RWPE2 (cell line): ENCODE measurements at regions not wholly inside any gene's neighbourhood (a gene's known extent, or its start where the extent isn't known, plus 50 kb on each side); places are given as distances from the start of the nearest gene placed in this dataset.

Experiments used
- ATAC-seq: fragments of 200-7000 bp; cut with Tn5 transposase; 3 replicates; pipeline ENCODE4 v1.9.1; 2021; ENCODE audit warnings: low read depth
- DNase-seq: peaks from one replicate; pipeline ENCODE4 v3.0.0-alpha.2; 2020; ENCODE audit warnings: low spot score
- H3K27ac ChIP-seq: fragments of 450-650 bp; 2 replicates; pipeline ENCODE4 v1.5.1; 2017; ENCODE audit warnings: mild to moderate bottlenecking; ENCODE audit not compliant: poor library complexity, severe bottlenecking
- H3K27me3 ChIP-seq: fragments of 250-450 bp; sonication (Bioruptor Pico); 2 replicates; pipeline ENCODE4 v1.5.1; 2021; ENCODE audit warnings: mild to moderate bottlenecking, moderate library complexity; ENCODE audit not compliant: insufficient read depth, poor library complexity, severe bottlenecking
- H3K36me3 ChIP-seq: fragments of 250-450 bp; sonication (Bioruptor Pico); 2 replicates; pipeline ENCODE4 v1.5.1; 2020; ENCODE audit warnings: low read depth, mild to moderate bottlenecking, moderate library complexity
- H3K4me1 ChIP-seq: fragments of 250-450 bp; sonication (Bioruptor Pico); 2 replicates; pipeline ENCODE4 v1.5.1; 2021; ENCODE audit warnings: mild to moderate bottlenecking, moderate library complexity; ENCODE audit not compliant: insufficient read depth, poor library complexity, severe bottlenecking
- H3K4me3 ChIP-seq: fragments of 250-450 bp; sonication (Bioruptor Pico); 2 replicates; pipeline ENCODE4 v1.5.1; 2021; ENCODE audit warnings: mild to moderate bottlenecking, moderate library complexity; ENCODE audit not compliant: severe bottlenecking
- H3K9me3 ChIP-seq: fragments of 250-450 bp; sonication (Bioruptor Pico); 2 replicates; pipeline ENCODE4 v1.5.1; 2021; ENCODE audit warnings: mild to moderate bottlenecking, moderate library complexity; ENCODE audit not compliant: severe bottlenecking
- TF ChIP-seq, protein P1 (sequence below): fragments of 450-650 bp; IDR thresholded peaks from one replicate; pipeline ENCODE4 v1.5.1; 2017; ENCODE audit warnings: mild to moderate bottlenecking, moderate library complexity; ENCODE audit not compliant: poor library complexity, severe bottlenecking

DNA sequence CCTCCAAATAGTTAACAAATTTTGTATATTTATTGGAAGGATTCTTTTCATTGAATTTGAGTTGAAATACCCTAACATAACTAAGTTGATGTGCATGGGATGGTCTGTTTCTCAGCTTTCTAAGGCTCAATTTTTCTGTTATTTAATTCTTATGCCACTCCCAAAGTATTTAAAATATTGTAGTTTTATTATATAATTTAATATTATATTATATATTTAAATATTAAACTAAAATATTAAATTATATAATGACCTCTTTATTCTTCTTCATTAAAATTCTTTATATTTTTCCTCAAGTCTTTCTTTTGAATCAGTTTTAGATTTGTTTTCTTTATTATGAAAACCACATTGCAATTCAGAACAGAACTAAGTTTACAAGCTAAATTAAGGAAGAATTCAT is 194.7 kb downstream of the TFAP2B start:
- no peaks in the 10 kb centered on the region for H3K4me1 ChIP-seq
- no peaks in the 10 kb centered on the region for H3K27me3 ChIP-seq
- no peak for DNase-seq
- H3K27ac ChIP-seq: no peak overlapping the region
- H3K9me3 ChIP-seq: no peaks in the 10 kb centered on the region
- H3K4me3 ChIP-seq: no peak overlapping the region
- no peak for ATAC-seq
- TF ChIP-seq, protein P1, sequence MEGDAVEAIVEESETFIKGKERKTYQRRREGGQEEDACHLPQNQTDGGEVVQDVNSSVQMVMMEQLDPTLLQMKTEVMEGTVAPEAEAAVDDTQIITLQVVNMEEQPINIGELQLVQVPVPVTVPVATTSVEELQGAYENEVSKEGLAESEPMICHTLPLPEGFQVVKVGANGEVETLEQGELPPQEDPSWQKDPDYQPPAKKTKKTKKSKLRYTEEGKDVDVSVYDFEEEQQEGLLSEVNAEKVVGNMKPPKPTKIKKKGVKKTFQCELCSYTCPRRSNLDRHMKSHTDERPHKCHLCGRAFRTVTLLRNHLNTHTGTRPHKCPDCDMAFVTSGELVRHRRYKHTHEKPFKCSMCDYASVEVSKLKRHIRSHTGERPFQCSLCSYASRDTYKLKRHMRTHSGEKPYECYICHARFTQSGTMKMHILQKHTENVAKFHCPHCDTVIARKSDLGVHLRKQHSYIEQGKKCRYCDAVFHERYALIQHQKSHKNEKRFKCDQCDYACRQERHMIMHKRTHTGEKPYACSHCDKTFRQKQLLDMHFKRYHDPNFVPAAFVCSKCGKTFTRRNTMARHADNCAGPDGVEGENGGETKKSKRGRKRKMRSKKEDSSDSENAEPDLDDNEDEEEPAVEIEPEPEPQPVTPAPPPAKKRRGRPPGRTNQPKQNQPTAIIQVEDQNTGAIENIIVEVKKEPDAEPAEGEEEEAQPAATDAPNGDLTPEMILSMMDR: no peak
- H3K36me3 ChIP-seq: no peaks in the 10 kb centered on the region

DNA sequence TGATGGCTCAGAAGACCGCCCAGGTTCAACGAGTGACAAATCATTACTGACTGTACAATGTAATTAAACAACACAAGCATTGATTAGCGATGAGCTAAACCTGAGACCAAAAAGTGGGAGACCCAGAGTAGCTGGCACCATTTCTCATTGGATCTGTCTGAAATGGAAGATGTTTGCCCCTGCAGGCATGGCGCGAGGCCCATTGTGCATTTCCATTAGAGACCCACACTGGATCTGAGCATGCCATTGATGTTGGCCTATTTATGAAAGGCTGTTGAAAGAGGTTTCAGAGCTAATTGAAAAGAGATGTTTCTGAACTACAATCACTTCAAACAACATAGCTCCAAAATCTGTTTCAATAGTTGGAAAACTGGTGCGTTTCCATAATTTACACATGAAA is 196.7 kb downstream of the TFAP2B start:
- no peak overlapping the region for H3K4me3 ChIP-seq
- DNase-seq (no peak), ATAC-seq (no peak)
- no peaks in the 10 kb centered on the region for H3K36me3 ChIP-seq
- no peak overlapping the region for H3K27ac ChIP-seq
- no peaks in the 10 kb centered on the region for H3K4me1 ChIP-seq
- H3K9me3 ChIP-seq: no peaks in the 10 kb centered on the region
- H3K27me3 ChIP-seq: no peaks in the 10 kb centered on the region
- TF ChIP-seq, protein P1: no peak

DNA sequence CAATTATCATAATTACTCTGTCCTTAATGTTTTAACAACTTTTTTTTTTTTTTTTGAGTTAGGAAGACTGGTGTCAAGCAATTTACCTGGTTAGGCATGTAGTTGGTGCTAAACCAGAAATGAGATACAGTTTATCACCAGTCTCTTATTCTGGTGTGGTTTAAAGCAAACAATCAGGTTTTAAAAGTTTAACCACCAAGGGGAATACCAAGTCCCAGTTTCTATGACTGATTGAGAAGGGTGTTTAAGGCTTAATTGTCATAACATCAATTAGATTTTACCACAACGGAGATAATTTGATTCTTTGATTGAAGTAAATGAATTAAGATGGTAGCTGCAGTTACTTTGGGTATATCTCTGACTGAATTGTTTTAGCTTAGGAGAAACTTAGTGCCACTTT is 197.8 kb downstream of the TFAP2B start:
- Histone ChIP-seq H3K27ac (no peak overlapping the region), H3K36me3 (no peaks in the 10 kb centered on the region), H3K9me3 (no peaks in the 10 kb centered on the region), H3K27me3 (no peaks in the 10 kb centered on the region), H3K4me1 (no peaks in the 10 kb centered on the region), H3K4me3 (no peak overlapping the region)
- no peak for ATAC-seq
- DNase-seq: no peak
- TF ChIP-seq, protein P1: no peak

DNA sequence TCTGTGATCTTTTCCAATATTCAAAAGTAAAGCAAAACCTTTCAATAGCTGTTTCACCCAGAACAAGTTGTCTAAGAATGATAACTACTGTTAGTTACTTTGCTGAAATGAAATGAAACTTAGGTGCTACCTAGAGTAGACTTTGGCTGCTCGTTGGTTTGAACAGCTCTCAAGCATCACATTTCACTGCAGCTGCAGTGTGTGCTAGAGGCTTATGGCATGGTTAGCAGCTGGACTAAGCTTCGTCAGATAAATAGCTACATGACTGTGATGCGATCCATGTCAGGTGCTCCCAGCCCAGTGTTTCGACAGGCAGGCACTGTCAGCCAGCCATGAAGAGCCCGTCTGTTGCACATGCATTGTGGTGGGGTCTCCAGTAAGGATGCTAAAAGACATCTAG is 201.1 kb downstream of the TFAP2B start:
- DNase-seq (no peak), ATAC-seq (no peak)
- Histone ChIP-seq H3K4me1 (no peaks in the 10 kb centered on the region), H3K4me3 (no peak overlapping the region), H3K36me3 (no peaks in the 10 kb centered on the region), H3K9me3 (no peaks in the 10 kb centered on the region), H3K27ac (no peak overlapping the region), H3K27me3 (no peaks in the 10 kb centered on the region)
- TF ChIP-seq, protein P1: no peak

DNA sequence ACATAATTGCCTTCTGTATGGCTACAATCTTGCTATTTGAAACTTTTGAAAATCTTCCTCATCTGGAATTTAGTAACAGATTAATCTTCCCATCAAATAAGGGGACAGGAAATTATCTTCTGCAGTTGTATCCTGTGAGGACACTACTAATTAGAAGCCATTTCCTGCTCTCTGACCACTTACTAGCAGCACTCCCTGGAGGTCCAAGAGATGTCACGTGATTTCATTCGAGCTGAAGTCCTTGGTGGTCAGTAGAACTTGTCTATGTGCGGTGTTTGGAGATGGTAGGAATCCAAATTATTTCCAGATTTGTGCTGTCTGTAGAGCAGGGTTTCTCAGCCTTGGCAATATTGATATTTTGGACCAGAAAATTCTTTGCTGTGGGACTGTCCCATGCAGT is 202.5 kb downstream of the TFAP2B start:
- no peak for ATAC-seq

More for the DNA sequence above, 202.5 kb downstream of the TFAP2B start:
- Histone ChIP-seq H3K27me3 (no peaks in the 10 kb centered on the region), H3K27ac (no peak overlapping the region), H3K36me3 (no peaks in the 10 kb centered on the region), H3K4me1 (no peaks in the 10 kb centered on the region), H3K4me3 (no peak overlapping the region), H3K9me3 (no peaks in the 10 kb centered on the region)
- TF ChIP-seq, protein P1: no peak
- DNase-seq: no peak
